NCI-H187 treated with DMSO at 0.1 percent for 48 hours (cell line): ENCODE measurements at regions not wholly inside any gene's neighbourhood (a gene's known extent, or its start where the extent isn't known, plus 50 kb on each side); places are given as distances from the start of the nearest gene placed in this dataset.
A peak's percentile ranks its signal among the peaks of the same experiment; 100 is the strongest.
"Not testable (repeated sequence)": the region's sequence is repeated elsewhere in the genome, so short reads cannot be mapped to it uniquely, and the experiment has no call there.

Experiments used
- DNase-seq: peaks from one replicate; lab custom pipeline; 2025; lab: John Stamatoyannopoulos, UW

GRCh38 chr10:10712155-10712704 is 305.4 kb upstream of the CELF2 start:
- peak; percentile 34 for DNase-seq

- no peak for DNase-seq
These were observed 303.3 kb upstream of the CELF2 start for GRCh38 chr10:10714327-10714726.

DNA sequence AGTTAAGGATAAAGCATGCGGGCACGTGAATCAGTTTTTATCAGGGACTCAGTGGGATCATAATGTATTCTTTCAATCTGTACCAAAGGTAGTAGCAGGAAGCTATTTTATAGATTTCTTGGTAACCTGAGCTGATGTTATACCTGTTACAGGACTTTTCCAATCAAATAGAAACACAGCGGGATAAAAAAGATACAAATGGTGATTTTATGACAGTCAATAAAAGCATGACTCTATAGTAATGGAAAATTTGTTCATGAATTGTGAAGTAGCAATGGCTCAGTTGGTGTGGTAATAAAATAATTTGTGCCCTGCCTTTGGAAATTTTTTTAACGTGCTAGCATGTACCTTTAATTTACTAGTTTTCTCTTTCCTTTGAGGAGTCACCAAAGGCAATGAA is 300.7 kb upstream of the CELF2 start:
- DNase-seq: no peak

DNA sequence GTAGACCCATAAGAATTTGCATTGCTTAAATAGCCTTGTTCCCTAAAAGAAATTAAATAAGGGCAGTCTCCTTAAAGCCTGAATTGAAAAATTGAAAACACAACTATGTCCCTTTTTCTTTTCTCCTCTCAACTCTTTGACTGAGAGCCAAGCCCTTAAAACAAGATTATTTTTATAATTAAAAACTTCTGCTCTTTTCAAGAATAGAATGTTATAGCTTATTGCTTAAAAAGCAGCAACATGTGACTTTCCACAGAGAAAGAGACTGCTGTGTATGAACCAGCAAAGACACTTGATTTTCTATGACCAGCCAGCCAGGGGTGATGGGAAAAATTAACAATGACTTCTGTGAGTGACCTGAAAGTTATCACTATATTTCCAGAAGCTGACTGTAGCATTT is 295.2 kb upstream of the CELF2 start:
- DNase-seq: no peak

- no peak for DNase-seq
These were observed 292.5 kb upstream of the CELF2 start for GRCh38 chr10:10725196-10725595.

- no peak for DNase-seq
These were observed 291.6 kb upstream of the CELF2 start for GRCh38 chr10:10726101-10726500.

GRCh38 chr10:10727411-10727810 is 290.3 kb upstream of the CELF2 start:
- not testable (repeated sequence) for DNase-seq

- no peak for DNase-seq
These were observed 289.9 kb upstream of the CELF2 start for GRCh38 chr10:10727812-10728211.

GRCh38 chr10:10730471-10731043 is 287.1 kb upstream of the CELF2 start:
- no peak for DNase-seq

DNA sequence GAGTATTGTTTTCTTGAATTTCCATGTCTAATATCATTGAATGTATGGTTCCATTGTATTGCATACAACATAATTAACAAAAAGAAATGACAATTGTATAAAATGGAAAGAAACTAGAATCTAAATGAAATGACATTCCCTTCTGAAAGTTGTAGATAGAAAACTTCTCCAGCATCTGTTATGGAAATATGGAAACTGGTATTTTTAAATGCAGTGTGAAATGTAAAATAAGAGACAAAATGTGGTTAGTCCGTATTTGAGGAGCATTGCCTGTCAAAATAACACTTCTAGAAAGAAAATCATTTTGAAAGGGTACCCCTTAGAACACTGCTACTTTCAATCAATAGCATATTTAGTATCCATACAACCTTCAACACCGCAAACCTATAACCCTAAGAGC is 286.3 kb upstream of the CELF2 start:
- DNase-seq: no peak

GRCh38 chr10:10734356-10735064 is 283.2 kb upstream of the CELF2 start:
- DNase-seq: no peak

- no peak for DNase-seq
These were observed 272.4 kb upstream of the CELF2 start for GRCh38 chr10:10745291-10745690.

- DNase-seq: no peak
These were observed 262.2 kb upstream of the CELF2 start for GRCh38 chr10:10755490-10755889.

DNA sequence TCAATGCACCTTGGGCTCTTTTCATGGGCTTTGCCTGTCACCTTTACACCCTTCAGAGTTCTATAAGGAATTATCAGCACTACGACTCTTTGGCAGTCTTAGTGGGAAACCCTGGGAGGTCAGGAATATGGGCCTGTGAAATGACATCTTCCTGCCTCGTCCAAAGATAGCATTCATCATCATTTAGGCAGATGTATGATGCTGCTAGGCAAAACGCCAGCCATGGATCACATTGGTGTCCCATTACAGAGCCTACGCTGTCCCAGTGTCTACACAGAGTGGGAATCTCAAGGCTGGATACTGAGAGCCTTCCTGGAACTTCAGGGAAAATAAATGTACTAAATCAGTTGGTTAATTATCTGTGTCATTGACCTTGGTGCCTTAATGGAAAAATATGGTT is 259.4 kb upstream of the CELF2 start:
- DNase-seq: no peak

DNA sequence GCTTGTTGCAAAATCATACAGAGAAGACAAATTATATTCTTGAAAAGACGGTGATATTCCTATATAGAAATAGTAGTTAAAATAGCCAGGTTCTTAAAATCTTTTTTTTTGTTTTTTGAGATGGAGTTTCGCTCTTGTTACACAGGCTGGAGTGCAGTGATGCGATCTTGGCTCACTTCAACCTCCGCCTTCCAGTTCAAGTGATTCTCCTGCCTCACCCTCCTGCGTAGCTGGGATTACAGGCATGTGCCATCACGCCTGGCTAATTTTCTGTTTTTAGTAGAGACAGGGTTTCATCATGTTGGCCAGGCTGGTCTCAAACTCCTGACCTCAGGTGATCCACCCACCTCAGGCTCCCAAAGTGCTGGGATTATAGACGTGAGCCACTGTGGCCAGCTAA is 257.9 kb upstream of the CELF2 start:
- not testable (repeated sequence) for DNase-seq

- no peak for DNase-seq
These were observed 252.7 kb upstream of the CELF2 start for GRCh38 chr10:10765017-10765416.

DNA sequence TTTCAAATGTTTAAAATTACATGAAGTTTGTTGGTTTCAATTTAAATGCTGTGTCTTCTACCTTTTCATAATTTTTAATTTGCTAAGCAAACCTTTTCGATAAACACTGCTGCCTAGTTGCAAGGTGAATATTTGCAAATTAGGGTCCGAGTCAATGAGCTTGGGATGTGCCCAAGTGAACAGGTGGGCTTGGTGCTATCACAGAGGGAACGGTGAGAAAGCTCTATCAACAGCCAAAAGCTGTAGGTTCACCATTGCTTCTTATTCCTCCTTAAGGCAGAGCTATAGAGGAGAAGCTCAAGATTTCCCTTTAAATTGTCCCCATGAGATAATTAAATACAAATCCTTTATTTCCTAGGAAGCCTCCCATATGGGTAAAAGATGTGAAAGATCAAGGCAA is 245.3 kb upstream of the CELF2 start:
- no peak for DNase-seq

DNA sequence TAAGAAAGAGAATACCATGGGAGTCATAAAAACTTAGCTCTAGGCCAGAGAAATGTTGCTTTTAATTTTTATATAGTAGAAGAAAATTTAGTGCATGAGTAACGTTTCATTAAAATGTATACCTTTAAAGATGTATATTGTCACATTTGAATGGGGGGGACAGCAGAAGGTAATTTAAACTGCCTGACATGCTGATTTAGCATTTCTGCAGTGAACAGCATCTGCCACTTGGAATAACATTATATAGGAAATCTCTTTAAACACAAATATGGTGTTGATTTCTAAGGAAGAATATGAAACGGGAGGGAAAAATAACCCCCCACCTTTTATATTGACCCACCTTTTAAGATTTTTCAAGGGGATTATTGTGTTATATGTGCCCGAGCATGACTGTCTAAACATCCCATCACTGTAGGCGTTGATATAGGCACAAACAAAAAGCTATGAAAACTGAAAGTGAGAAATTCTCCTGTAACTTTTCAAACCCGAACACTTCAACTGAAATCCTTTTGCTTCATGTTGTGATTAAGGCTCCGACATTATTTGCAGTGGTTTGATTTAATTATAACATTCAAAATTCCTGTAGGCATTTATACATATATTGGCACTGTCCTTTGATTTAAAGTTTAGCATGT is 244.7 kb upstream of the CELF2 start:
- DNase-seq: no peak

- no peak for DNase-seq
These were observed 243.3 kb upstream of the CELF2 start for GRCh38 chr10:10774416-10774815.

DNA sequence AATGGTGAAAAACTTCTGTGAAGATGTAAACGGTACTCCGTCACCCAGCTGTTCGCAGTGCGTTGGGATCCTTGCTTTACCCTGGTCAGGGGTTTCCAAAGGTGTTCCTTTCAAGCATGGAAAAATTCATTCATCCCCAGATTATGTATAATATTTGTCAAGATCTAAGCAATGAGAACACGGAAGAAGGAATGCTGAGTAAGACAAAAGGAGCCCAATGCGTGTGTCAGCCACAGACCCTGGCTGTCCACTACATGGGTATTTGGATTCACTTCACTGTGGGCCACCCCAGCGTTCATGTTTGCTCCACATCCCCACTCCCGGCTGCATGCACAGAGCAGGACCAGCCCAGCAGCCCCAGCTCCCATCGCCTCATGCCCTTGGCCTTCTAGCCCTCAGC is 241.3 kb upstream of the CELF2 start:
- DNase-seq: no peak

DNA sequence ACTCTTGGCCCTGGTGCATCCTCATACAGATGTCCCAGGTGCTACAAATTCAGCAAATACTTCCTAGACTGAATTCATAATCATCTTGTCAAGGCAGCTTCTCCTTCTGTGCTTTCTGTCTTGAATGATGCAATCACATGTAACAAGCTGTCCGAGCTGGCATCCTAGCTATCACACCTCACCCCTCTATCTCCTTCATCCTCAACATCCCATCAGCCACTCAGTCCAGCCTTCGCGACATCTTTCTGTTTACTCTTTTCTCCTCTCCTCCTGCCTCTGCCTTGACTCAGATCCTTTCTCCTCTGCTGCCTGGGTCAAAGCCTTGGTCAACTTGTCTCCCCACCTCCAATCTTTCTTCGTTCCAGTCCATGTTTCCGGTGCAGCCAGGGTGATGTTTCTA is 240.4 kb upstream of the CELF2 start:
- DNase-seq: no peak

DNA sequence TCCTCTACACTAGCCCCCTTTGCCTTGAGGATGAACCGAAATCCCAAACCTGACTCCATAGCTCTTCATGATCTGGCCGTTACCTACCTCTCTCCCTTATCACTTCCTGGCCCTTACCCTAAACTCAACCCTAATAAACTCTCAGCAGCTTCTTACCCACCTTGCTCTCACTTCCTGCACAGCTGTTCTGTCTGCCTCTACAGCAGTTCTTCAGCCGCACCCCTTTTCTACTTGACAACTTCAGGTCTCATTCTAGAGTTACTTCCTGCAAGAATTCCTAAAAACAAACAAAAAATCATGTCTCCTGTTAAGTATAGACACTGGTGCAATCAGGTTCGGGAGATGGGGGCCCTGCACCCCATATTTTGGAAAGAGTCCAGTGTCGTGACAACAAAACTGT is 239.9 kb upstream of the CELF2 start:
- no peak for DNase-seq

DNA sequence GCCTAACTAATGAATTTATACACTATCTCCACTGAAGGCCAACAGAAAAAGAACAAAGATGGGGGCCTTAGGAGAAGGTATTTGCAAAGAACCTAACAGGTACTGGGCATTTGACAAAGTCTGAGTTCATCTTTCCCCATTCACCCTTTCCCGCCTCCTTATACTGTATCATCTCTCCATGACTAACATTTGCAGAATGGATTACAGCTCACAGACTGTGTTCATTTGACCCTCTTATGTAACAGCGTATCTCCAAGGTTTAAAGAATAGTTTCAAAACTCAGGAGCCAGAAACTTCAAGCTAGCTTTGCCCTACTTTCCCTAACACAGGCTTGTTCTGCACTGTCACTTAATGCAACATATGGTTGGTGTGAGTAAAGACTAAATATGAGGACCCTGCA is 238.7 kb upstream of the CELF2 start:
- no peak for DNase-seq
